CD4-positive, CD25-positive, alpha-beta regulatory T cell (primary cell): ENCODE measurements at regions not wholly inside any gene's neighbourhood (a gene's known extent, or its start where the extent isn't known, plus 50 kb on each side); places are given as distances from the start of the nearest gene placed in this dataset.

ENCODE experiments used
- ATAC-seq, 2 donors: fragments of 150-1000 bp; cut with Tn5 transposase; one replicate each; pipeline ENCODE4 v1.10.0; 2021; ENCODE audit warnings: low read depth in 2 of 2, moderate number of reproducible peaks in 2 of 2, moderate library complexity in 1 of 2
- DNase-seq, 3 donors: peaks; one replicate each; pipeline versions ENCODE4 v3.0.0 to v3.0.0-alpha.2; 2012 to 2022; ENCODE audit warnings: mixed read lengths in 1 of 3
- H3K27ac ChIP-seq: one replicate; pipeline ENCODE4 v1.7.0; 2013; ENCODE audit warnings: mild to moderate bottlenecking, low read length; ENCODE audit not compliant: insufficient read depth, poor library complexity, severe bottlenecking
- H3K27me3 ChIP-seq: one replicate; pipeline ENCODE4 v1.7.0; 2013; ENCODE audit warnings: low read length; ENCODE audit not compliant: control insufficient read depth, insufficient read depth
- H3K36me3 ChIP-seq: one replicate; pipeline ENCODE4 v1.7.0; 2013; ENCODE audit warnings: mild to moderate bottlenecking, low read length, moderate library complexity; ENCODE audit not compliant: control insufficient read depth, insufficient read depth
- H3K4me1 ChIP-seq: 2 replicates; pipeline ENCODE4 v1.7.0; 2013; ENCODE audit warnings: mild to moderate bottlenecking, low read length; ENCODE audit not compliant: insufficient read depth, control insufficient read depth, poor library complexity, severe bottlenecking
- H3K4me3 ChIP-seq: one replicate; pipeline ENCODE4 v1.7.0; 2013; ENCODE audit warnings: low read depth, mild to moderate bottlenecking, low read length, moderate library complexity
- H3K9me3 ChIP-seq, 2 experiments: 1 replicate in 1 of 2; 2 replicates in 1 of 2; pipeline ENCODE4 v1.7.0; 2013; ENCODE audit warnings: low read length in 2 of 2, mild to moderate bottlenecking in 1 of 2, moderate library complexity in 1 of 2; ENCODE audit not compliant: control insufficient read depth in 2 of 2
- H3K27ac Mint-ChIP-seq, 3 donors: one replicate each; pipeline ENCODE4 v1.8.0; 2020 to 2022; ENCODE audit warnings: mild to moderate bottlenecking in 3 of 3, mixed read lengths in 3 of 3, moderate library complexity in 2 of 3
- H3K27me3 Mint-ChIP-seq: one replicate; pipeline ENCODE4 v1.8.0; 2022; ENCODE audit warnings: mild to moderate bottlenecking, mixed read lengths
- H3K36me3 Mint-ChIP-seq: one replicate; pipeline ENCODE4 v1.8.0; 2020; ENCODE audit warnings: mixed read lengths
- H3K4me1 Mint-ChIP-seq, 4 donors: one replicate each; pipeline ENCODE4 v1.8.0; 2020 to 2022; ENCODE audit warnings: mixed read lengths in 4 of 4, mild to moderate bottlenecking in 1 of 4
- H3K4me3 Mint-ChIP-seq, 4 donors: one replicate each; pipeline ENCODE4 v1.8.0; 2020 to 2022; ENCODE audit warnings: mild to moderate bottlenecking in 4 of 4, mixed read lengths in 4 of 4, moderate library complexity in 3 of 4
- H3K9me3 Mint-ChIP-seq, 7 donors: one replicate each; pipeline ENCODE4 v1.8.0; 2020 to 2022; ENCODE audit warnings: mixed read lengths in 7 of 7, mild to moderate bottlenecking in 3 of 7, moderate library complexity in 2 of 7

DNA sequence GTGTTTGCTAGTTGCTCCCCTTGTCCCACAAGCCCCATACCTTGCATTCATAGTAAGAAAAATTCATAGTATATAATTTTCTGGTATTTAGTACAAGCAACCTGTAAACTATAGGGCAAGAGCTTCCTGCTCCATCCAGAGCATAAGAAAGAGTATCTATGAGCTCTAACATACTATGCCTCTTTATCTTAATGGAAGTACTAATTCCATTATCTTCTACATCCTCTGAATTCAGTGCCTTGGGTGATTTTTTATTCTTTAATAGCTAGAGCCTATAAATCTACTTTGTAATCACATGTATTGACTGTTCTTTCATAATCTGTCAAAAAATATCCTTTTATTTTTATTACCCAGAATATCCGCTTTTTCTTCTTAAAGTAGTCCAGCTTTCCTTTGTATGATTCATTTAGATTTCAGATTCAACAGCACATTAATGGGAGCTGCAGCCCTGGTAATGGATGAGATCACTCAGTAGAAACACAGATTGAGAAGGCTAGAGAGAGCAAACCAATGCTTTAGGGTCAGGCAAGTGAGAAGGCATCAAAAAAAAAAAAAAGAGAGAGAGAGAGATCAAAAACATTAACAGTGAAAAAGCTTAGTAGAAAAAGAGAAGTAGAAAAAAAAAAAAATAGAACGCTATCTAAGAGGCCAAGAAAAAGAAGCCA, 511.5 kb upstream of the NAALADL2 start:
- H3K27ac Mint-ChIP-seq = peak overlapping the region in 1 of 3 donors; percentile 66
- H3K27me3 Mint-ChIP-seq = no peaks in the 10 kb centered on the region
- no peak overlapping the region for H3K27ac ChIP-seq

DNA sequence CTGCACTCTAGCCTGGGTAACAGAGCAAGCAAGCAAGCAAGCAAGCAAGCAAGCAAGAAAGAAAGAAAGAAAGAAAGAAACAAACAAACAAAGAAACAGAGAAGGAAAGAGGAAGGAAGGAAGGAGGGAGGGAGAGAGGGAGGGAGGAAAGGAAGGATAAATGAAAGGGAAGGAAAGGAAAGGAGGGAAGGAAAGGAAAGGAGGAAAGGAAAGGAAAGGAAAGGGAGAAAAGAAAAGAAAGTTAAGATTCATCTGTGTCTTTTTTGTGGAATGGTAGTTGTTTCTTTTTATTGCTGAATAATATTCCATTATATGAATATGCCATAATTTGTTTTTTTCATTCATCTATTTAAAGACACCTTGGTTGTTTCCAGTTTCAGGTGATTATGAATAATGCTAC, 506.9 kb upstream of the NAALADL2 start:
- peaks cover 0 to 25% (median 9%) of the 10 kb centered on the region in 7 donors for H3K9me3 Mint-ChIP-seq
- Histone ChIP-seq H3K27ac (no peak overlapping the region), H3K4me3 (no peak overlapping the region), H3K9me3 (no peaks in the 10 kb centered on the region), H3K4me1 (no peaks in the 10 kb centered on the region), H3K36me3 (no peaks in the 10 kb centered on the region), H3K27me3 (no peaks in the 10 kb centered on the region)
- H3K4me3 Mint-ChIP-seq = no peak overlapping the region
- H3K4me1 Mint-ChIP-seq = no peaks in the 10 kb centered on the region
- H3K27ac Mint-ChIP-seq = no peak overlapping the region
- no peaks in the 10 kb centered on the region for H3K36me3 Mint-ChIP-seq
- no peaks in the 10 kb centered on the region for H3K27me3 Mint-ChIP-seq
- DNase-seq = no peak
- ATAC-seq = no peak

More for the DNA sequence above, 511.5 kb upstream of the NAALADL2 start:
- Histone ChIP-seq H3K4me3 (no peak overlapping the region), H3K27me3 (no peaks in the 10 kb centered on the region), H3K9me3 (no peaks in the 10 kb centered on the region), H3K4me1 (no peaks in the 10 kb centered on the region), H3K36me3 (no peaks in the 10 kb centered on the region)
- peaks cover 0 to 20% (median 6%) of the 10 kb centered on the region in 7 donors for H3K9me3 Mint-ChIP-seq
- ATAC-seq = no peak
- H3K4me3 Mint-ChIP-seq = no peak overlapping the region
- DNase-seq = no peak
- no peaks in the 10 kb centered on the region for H3K36me3 Mint-ChIP-seq
- H3K4me1 Mint-ChIP-seq = no peaks in the 10 kb centered on the region

DNA sequence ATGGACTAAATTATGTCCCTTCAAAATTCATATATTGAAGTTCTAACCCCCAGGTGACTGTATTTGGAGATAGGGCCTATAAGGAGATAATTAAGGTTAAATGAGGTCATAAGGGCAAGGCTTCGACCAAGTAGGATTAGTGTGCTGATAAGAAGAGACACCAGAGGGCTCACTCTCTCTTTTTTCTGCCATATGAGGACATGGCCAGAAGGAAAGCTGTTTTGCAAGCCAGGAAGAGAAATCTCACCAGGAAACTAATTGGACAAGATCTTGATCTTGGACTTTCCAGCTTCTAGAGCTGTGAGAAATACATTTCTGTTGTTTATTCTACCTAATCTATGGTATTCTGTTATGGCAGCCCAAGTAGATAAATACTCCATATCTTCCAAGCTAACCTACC, 503.6 kb upstream of the NAALADL2 start:
- no peak overlapping the region for H3K4me3 ChIP-seq
- H3K9me3 ChIP-seq = no peaks in the 10 kb centered on the region
- H3K36me3 ChIP-seq = no peaks in the 10 kb centered on the region
- no peak overlapping the region for H3K27ac ChIP-seq
- Mint-ChIP-seq H3K27ac (no peak overlapping the region), H3K9me3 (peaks cover 0 to 12% (median 2%) of the 10 kb centered on the region in 7 donors), H3K4me1 (no peaks in the 10 kb centered on the region), H3K4me3 (no peak overlapping the region), H3K36me3 (no peaks in the 10 kb centered on the region), H3K27me3 (no peaks in the 10 kb centered on the region)
- DNase-seq = no peak
- no peaks in the 10 kb centered on the region for H3K4me1 ChIP-seq
- no peaks in the 10 kb centered on the region for H3K27me3 ChIP-seq
- ATAC-seq = no peak

DNA sequence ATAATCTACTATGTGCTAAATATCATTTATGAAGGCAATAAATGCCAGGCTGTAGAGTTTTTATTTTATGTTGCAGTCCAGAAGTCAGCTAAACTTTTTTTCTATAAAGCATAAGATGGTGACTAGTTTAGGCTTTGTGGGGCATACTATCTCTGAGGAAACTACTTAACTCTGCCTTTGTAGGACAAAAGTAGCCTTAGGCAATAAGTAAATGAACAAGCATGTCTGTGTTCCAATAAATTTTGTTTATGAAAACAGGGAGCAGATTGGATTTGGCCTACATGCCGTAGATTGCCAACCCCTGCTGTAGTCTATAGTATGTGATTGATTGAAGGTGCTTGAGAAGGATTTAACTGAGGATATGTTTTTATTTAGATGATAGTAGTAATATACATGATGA, 502.5 kb upstream of the NAALADL2 start:
- Mint-ChIP-seq H3K36me3 (no peaks in the 10 kb centered on the region), H3K4me3 (no peak overlapping the region), H3K9me3 (peaks cover 0 to 9% (median 2%) of the 10 kb centered on the region in 7 donors), H3K27me3 (no peaks in the 10 kb centered on the region), H3K4me1 (no peaks in the 10 kb centered on the region), H3K27ac (no peak overlapping the region)
- Histone ChIP-seq H3K36me3 (no peaks in the 10 kb centered on the region), H3K4me3 (no peak overlapping the region), H3K27ac (no peak overlapping the region), H3K4me1 (no peaks in the 10 kb centered on the region), H3K27me3 (no peaks in the 10 kb centered on the region), H3K9me3 (no peaks in the 10 kb centered on the region)
- DNase-seq (no peak), ATAC-seq (no peak)

DNA sequence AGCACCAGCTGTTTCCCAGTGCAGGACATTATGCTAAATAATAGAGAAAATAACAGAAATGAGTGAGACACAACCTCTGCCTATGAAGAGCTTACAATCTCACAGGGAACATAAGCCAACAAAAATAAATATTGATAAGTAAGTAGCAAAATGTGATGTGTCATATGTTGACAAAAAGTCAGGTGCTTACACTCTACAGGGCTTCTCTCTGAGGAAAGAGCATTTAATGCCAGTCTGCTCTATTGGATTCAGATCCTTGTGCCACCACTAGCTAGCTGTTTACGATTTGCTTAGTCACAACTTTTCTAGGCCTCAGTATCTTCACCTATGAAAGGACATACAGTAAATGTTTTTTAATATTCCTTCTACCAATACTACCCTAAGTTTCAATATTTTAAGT, 500.9 kb upstream of the NAALADL2 start:
- Mint-ChIP-seq H3K36me3 (no peaks in the 10 kb centered on the region), H3K4me3 (no peak overlapping the region)

DNA sequence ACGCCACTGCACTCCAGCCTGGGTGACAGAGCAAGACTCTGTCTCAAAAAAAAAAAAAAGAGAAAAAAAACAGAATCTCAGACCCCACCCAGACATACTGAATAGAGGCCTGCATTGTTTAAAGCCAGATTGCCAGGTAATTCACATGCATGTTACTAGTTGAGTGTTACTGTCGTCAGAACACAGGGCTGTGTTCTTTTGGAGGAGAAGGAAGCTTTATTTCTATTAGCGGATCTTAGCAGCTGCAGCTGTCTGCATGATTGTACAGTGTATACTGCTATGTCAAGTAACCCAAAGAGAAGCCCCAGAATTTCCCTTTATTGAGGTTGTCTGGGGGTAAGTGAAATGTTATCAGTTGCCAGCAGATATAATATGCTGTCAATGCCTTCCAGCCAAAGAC, 496.6 kb upstream of the NAALADL2 start:
- no peak for DNase-seq
- Mint-ChIP-seq H3K27ac (no peak overlapping the region), H3K9me3 (peaks cover 0 to 4% (median 2%) of the 10 kb centered on the region in 7 donors), H3K27me3 (no peaks in the 10 kb centered on the region), H3K4me3 (no peak overlapping the region), H3K36me3 (no peaks in the 10 kb centered on the region), H3K4me1 (no peaks in the 10 kb centered on the region)
- ATAC-seq = no peak
- H3K27me3 ChIP-seq = no peaks in the 10 kb centered on the region
- H3K27ac ChIP-seq = no peak overlapping the region
- no peaks in the 10 kb centered on the region for H3K36me3 ChIP-seq
- H3K4me3 ChIP-seq = no peak overlapping the region
- H3K9me3 ChIP-seq = no peaks in the 10 kb centered on the region
- no peaks in the 10 kb centered on the region for H3K4me1 ChIP-seq

More for the DNA sequence above, 500.9 kb upstream of the NAALADL2 start:
- no peaks in the 10 kb centered on the region for H3K4me1 Mint-ChIP-seq
- H3K27me3 Mint-ChIP-seq = no peaks in the 10 kb centered on the region
- H3K9me3 Mint-ChIP-seq = peaks cover 0 to 9% (median 2%) of the 10 kb centered on the region in 7 donors
- Histone ChIP-seq H3K4me1 (no peaks in the 10 kb centered on the region), H3K9me3 (no peaks in the 10 kb centered on the region), H3K4me3 (no peak overlapping the region), H3K36me3 (no peaks in the 10 kb centered on the region), H3K27ac (no peak overlapping the region), H3K27me3 (no peaks in the 10 kb centered on the region)
- no peak for DNase-seq
- no peak overlapping the region for H3K27ac Mint-ChIP-seq
- no peak for ATAC-seq

DNA sequence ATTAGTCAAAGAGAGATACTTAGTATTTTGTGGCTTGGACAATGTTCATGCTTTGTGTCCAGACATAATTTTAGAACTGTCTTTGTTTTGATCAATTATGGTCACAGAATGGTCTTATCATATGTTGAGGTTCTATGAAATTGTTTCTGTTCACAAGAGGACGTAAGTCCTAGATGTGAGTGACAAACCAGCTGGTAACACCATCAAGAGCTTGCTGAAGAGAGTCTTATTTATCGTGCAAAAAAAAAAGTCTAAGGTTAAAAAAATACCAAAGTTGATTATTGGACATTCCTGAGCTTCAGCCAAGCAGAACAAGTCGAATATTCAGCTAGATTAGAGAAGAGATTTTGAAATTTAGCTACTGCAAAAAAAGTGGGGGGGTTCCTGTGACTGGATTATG, 495.9 kb upstream of the NAALADL2 start:
- H3K27ac Mint-ChIP-seq = no peak overlapping the region

DNA sequence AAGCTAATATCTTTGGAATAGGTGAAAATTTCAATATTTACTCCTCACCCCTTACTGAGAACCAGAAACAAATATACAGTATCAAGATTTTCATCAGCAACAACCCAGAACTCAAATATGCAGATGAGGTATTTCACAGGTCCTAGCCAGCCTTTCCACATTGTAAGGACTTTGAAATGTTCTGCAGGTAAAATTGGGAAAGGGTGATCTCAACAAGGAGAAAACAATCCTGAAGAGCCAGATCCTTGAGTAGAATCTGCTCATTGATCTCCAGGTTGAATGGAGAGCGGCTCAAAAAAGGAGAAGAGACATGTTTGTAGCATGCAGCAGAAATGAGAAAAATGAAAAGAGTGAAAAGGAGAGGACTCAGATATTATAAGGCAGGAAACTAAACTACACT, 493.3 kb upstream of the NAALADL2 start:
- H3K4me3 ChIP-seq = no peak overlapping the region
- no peaks in the 10 kb centered on the region for H3K36me3 Mint-ChIP-seq
- no peaks in the 10 kb centered on the region for H3K4me1 ChIP-seq
- no peaks in the 10 kb centered on the region for H3K27me3 Mint-ChIP-seq
- no peak overlapping the region for H3K4me3 Mint-ChIP-seq
- H3K27ac ChIP-seq = no peak overlapping the region
- no peak for ATAC-seq
- H3K27me3 ChIP-seq = no peaks in the 10 kb centered on the region
- H3K9me3 Mint-ChIP-seq = peaks cover 0 to 25% (median 7%) of the 10 kb centered on the region in 7 donors
- H3K27ac Mint-ChIP-seq = no peak overlapping the region
- DNase-seq = no peak
- H3K4me1 Mint-ChIP-seq = no peaks in the 10 kb centered on the region
- H3K36me3 ChIP-seq = no peaks in the 10 kb centered on the region
- peaks cover 0 to 2% of the 10 kb centered on the region in 2 experiments for H3K9me3 ChIP-seq

More for the DNA sequence above, 495.9 kb upstream of the NAALADL2 start:
- Mint-ChIP-seq H3K4me1 (no peaks in the 10 kb centered on the region), H3K27me3 (no peaks in the 10 kb centered on the region), H3K36me3 (no peaks in the 10 kb centered on the region), H3K4me3 (no peak overlapping the region), H3K9me3 (peaks cover 0 to 6% (median 4%) of the 10 kb centered on the region in 7 donors)
- Histone ChIP-seq H3K27ac (no peak overlapping the region), H3K4me3 (no peak overlapping the region), H3K27me3 (no peaks in the 10 kb centered on the region), H3K4me1 (no peaks in the 10 kb centered on the region), H3K36me3 (no peaks in the 10 kb centered on the region), H3K9me3 (peaks cover 0 to 2% of the 10 kb centered on the region in 2 experiments)
- DNase-seq (no peak), ATAC-seq (no peak)
